ENCODE measurements at regions not wholly inside any gene's neighbourhood (a gene's known extent, or its start where the extent isn't known, plus 50 kb on each side); places are given as distances from the start of the nearest gene placed in this dataset.

DNA sequence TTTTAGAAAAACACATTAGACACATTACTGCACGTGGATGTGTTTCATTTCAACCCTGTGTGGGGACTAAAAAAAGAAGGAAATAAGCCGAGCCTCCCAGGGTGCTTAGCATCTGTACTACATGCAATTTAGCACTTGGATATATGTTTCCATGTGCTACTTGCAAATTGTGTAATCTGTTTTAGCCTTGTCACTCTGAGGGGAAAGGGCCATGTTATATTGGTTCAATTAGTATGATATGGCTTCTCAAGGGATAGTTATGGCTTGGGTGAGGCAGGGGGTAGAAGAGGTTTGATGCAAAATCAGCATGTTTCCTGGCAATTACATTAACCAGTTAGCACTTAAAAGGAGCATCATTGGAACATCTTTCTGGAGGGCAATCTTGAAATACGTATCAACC is 353.5 kb upstream of the GOT2 start:
- Histone ChIP-seq H3K27ac (no peak overlapping the region), H3K36me3 (no peaks in the 10 kb centered on the region), H3K27me3 (no peaks in the 10 kb centered on the region), H3K4me3 (no peak overlapping the region), H3K9me3 (peaks cover 0 to 3% (median 0%) of the 10 kb centered on the region in 4 donors), H3K4me1 (no peaks in the 10 kb centered on the region)
- DNase-seq = no peak
- 64 to 79% methylated on average over 3 of the region's 3 CpGs for WGBS, 2 donors
- no peak for TF ChIP-seq POLR2AphosphoS5 (IDR thresholded peaks at IDR 0.05)
- TF ChIP-seq POLR2A (IDR thresholded peaks at IDR 0.05) = no peak
- TF ChIP-seq, protein P1, sequence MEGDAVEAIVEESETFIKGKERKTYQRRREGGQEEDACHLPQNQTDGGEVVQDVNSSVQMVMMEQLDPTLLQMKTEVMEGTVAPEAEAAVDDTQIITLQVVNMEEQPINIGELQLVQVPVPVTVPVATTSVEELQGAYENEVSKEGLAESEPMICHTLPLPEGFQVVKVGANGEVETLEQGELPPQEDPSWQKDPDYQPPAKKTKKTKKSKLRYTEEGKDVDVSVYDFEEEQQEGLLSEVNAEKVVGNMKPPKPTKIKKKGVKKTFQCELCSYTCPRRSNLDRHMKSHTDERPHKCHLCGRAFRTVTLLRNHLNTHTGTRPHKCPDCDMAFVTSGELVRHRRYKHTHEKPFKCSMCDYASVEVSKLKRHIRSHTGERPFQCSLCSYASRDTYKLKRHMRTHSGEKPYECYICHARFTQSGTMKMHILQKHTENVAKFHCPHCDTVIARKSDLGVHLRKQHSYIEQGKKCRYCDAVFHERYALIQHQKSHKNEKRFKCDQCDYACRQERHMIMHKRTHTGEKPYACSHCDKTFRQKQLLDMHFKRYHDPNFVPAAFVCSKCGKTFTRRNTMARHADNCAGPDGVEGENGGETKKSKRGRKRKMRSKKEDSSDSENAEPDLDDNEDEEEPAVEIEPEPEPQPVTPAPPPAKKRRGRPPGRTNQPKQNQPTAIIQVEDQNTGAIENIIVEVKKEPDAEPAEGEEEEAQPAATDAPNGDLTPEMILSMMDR (IDR thresholded peaks at IDR 0.05) = no peak
- no peak for TF ChIP-seq EP300 (IDR thresholded peaks at IDR 0.05)
- intact Hi-C loops (cut with DNase I) = no loop called here

DNA sequence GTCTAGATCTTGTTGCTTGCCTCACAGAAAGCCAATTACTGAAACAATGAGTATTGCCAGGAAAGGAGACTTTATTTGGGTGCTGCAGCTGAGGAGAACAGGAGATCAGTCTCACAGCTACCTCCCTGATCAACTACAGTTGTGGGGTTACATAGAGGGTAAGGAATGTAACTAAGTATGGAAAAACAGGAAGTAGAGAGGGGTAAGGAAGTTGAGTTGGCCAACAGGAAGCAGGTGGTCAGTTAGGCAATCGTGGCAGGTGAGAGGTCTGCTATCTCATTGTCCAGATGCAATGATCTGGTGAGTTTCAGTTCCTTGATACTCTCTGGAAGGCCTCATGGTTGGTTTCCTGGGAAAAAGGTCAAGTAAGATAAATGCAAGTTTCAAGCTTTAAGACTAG is 333.1 kb upstream of the GOT2 start:
- Histone ChIP-seq H3K27me3 (no peaks in the 10 kb centered on the region), H3K36me3 (no peaks in the 10 kb centered on the region), H3K4me3 (no peak overlapping the region), H3K27ac (no peak overlapping the region), H3K4me1 (no peaks in the 10 kb centered on the region), H3K9me3 (peaks cover 0 to 2% (median under 1%) of the 10 kb centered on the region in 4 donors)
- 25 to 32% methylated on average over 1 of the region's 1 CpG for WGBS, 2 donors
- TF ChIP-seq EP300 (IDR thresholded peaks at IDR 0.05) (no peak), POLR2AphosphoS5 (IDR thresholded peaks at IDR 0.05) (peak in 3 of 4 donors; percentile 15 to 48 (median 47))
- DNase-seq = no peak
- intact Hi-C loops (cut with DNase I) = no loop called here

DNA sequence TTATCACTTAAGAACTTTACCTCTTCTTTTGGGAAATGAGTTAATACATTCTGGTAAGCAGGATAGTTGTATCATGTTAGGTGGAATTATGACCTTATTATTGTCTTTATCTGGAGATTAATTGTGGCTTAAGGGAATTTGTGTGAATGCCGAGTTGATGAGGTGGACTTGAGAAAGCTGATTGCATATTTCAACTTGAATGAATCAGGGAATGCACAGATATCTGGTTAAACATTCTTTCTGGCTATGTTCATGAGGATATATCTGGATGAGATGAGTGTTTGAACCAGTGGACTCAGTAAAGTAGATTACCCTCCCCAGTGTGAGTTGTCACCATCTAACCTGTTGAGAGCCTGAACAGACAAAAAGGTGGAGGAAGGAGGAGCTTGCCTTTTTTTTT is 326.1 kb upstream of the GOT2 start:
- Histone ChIP-seq H3K9me3 (no peaks in the 10 kb centered on the region), H3K4me3 (no peak overlapping the region), H3K27me3 (no peaks in the 10 kb centered on the region), H3K4me1 (no peaks in the 10 kb centered on the region), H3K36me3 (no peaks in the 10 kb centered on the region), H3K27ac (no peak overlapping the region)
- TF ChIP-seq, protein P1 (IDR thresholded peaks at IDR 0.05) = no peak
- TF ChIP-seq EP300 (IDR thresholded peaks at IDR 0.05) (no peak), POLR2AphosphoS5 (IDR thresholded peaks at IDR 0.05) (no peak)
- WGBS, 2 donors = 66 to 86% methylated on average over 1 of the region's 1 CpG
- DNase-seq = no peak
- intact Hi-C loops (cut with DNase I) = no loop called here

DNA sequence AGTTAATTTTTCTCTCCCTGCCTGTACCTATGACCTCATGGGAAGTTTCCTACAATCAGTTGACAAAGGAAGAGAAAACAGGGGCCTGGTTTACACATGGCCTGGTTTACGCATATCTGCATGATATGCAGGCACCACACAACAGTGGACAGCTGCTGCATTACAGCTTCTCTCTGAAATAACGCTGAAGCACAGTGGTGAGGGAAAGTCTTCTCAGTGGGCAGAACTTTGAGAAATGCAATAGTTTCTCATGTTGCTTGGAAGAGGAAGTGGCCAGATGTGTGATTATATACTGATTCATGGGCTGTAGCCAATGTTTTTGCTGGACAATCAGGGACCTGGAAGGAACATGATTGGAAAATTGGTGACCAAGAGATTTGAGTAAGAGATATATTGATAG is 324.1 kb upstream of the GOT2 start:
- Histone ChIP-seq H3K9me3 (no peaks in the 10 kb centered on the region), H3K36me3 (no peaks in the 10 kb centered on the region), H3K4me1 (no peaks in the 10 kb centered on the region), H3K27me3 (no peaks in the 10 kb centered on the region), H3K27ac (no peak overlapping the region), H3K4me3 (no peak overlapping the region)
- WGBS, 2 donors = 79 to 85% methylated on average over 2 of the region's 2 CpGs
- no peak for DNase-seq
- intact Hi-C loops (cut with DNase I) = no loop called here
- TF ChIP-seq, protein P1 (IDR thresholded peaks at IDR 0.05) = no peak
- TF ChIP-seq EP300 (IDR thresholded peaks at IDR 0.05) (no peak), POLR2AphosphoS5 (IDR thresholded peaks at IDR 0.05) (no peak), POLR2A (IDR thresholded peaks at IDR 0.05) (no peak)

DNA sequence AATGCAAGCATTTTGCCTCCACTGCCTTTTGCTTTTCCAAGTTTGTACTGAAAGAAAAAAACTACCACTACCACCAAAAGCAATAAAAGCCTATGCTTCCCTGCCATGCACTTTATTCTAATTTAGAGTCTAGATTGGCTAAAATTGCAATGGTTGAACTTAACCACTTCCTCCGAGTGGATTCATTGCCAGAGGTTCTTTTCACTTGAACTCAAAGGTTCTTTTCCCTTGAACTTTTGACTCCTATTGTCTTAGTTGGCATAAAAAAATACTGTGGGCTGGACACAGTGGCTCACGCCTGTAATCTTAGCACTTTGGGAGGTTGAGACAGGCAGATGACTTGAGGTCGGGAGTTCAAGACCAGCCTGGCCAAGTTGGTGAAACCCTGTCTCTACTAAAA is 319.8 kb upstream of the GOT2 start:
- DNase-seq = no peak
- H3K27me3 ChIP-seq = no peaks in the 10 kb centered on the region
- intact Hi-C loops (cut with DNase I) = no loop called here
- no peak overlapping the region for H3K4me3 ChIP-seq
- WGBS, 2 donors = 66 to 69% methylated on average over 3 of the region's 3 CpGs
- no peaks in the 10 kb centered on the region for H3K36me3 ChIP-seq
- H3K4me1 ChIP-seq = no peaks in the 10 kb centered on the region
- no peaks in the 10 kb centered on the region for H3K9me3 ChIP-seq
- no peak overlapping the region for H3K27ac ChIP-seq
- TF ChIP-seq POLR2AphosphoS5 (IDR thresholded peaks at IDR 0.05) (no peak), EP300 (IDR thresholded peaks at IDR 0.05) (no peak), POLR2A (IDR thresholded peaks at IDR 0.05) (no peak)
- TF ChIP-seq, protein P1 (IDR thresholded peaks at IDR 0.05) = no peak
